ENCODE measurements at regions not wholly inside any gene's neighbourhood (a gene's known extent, or its start where the extent isn't known, plus 50 kb on each side); places are given as distances from the start of the nearest gene placed in this dataset.

GRCh38 chr14:106506881-106507305 is 980.5 kb downstream of the TMEM121 start:
- Mint-ChIP-seq H3K27ac (no peak overlapping the region), H3K4me1 (peaks cover 30% of the 10 kb centered on the region), H3K4me3 (no peak overlapping the region), H3K9me3 (ENCODE audit: insufficient read depth) (no peaks in the 10 kb centered on the region), H3K27me3 (peaks cover 45% of the 10 kb centered on the region)
- 50% methylated on average over 2 of the region's 8 CpGs for WGBS (ENCODE audit: insufficient coverage)
- no peak overlapping the region for H3K27ac ChIP-seq (ENCODE audit: low read length in 2 of 2)
- H3K4me3 ChIP-seq (ENCODE audit: control extremely low read depth in 1 of 5, extremely low read depth in 1 of 5, insufficient read depth in 1 of 5, low read depth in 2 of 5, low read length in 4 of 5) = no peak overlapping the region
- H3K4me2 ChIP-seq (replicated peaks; ENCODE audit: low read depth, low read length, poor library complexity, severe bottlenecking) = peak overlapping the region; percentile 27
- TF ChIP-seq EZH2 (IDR thresholded peaks at IDR 0.05; ENCODE audit: borderline replicate concordance, insufficient read depth, low read depth, low read length, poor library complexity, severe bottlenecking) = no peak
- no peak for TF ChIP-seq CTCF (IDR thresholded peaks at IDR 0.05)
- no peak overlapping the region for H2AFZ ChIP-seq (ENCODE audit: insufficient read depth, low read depth, low read length, poor library complexity, severe bottlenecking)
- H3K79me2 ChIP-seq (ENCODE audit: control insufficient read depth, insufficient read depth, low read length) = no peaks in the 10 kb centered on the region
- ChIA-PET POLR2A (no interaction called here), CTCF (interaction anchor here (1.2 kb wide), 1 partner anchor 13 kb away, joined by 3 read pairs; no protein-coding TSS in a partner anchor)
- H4K20me1 ChIP-seq (ENCODE audit: control insufficient read depth, insufficient read depth, low read length, poor library complexity, severe bottlenecking) = no peaks in the 10 kb centered on the region
- no peaks in the 10 kb centered on the region for H3K36me3 ChIP-seq (replicated peaks in 1 of 2; ENCODE audit: control extremely low read depth in 1 of 2, control insufficient read depth in 1 of 2, extremely low read depth in 1 of 2, insufficient read depth in 2 of 2, low read length in 1 of 2)
- DNase-seq (no peak), ATAC-seq (ENCODE audit: low read depth) (no peak)
- intact Hi-C loops (cut with micrococcal nuclease) = no loop called here
- H3K9ac ChIP-seq (ENCODE audit: low read length) = no peak overlapping the region
- H3K27me3 ChIP-seq (replicated peaks in 1 of 4; ENCODE audit: control extremely low read depth in 1 of 4, control insufficient read depth in 3 of 4, insufficient read depth in 4 of 4, low read length in 3 of 4) = peaks cover 0 to 14% (median 6%) of the 10 kb centered on the region in 4 experiments
- no peaks in the 10 kb centered on the region for H3K9me3 ChIP-seq (ENCODE audit: control extremely low read depth in 1 of 3, control insufficient read depth in 2 of 3, insufficient read depth in 1 of 3, low read length in 2 of 3)
- H3K4me1 ChIP-seq (ENCODE audit: control insufficient read depth in 2 of 2, insufficient read depth in 2 of 2, low read length in 2 of 2) = peaks cover 21 to 38% of the 10 kb centered on the region in 2 donors

- Histone ChIP-seq H2AFZ (ENCODE audit: insufficient read depth, low read depth, low read length, poor library complexity, severe bottlenecking) (no peak overlapping the region), H3K9ac (ENCODE audit: low read length) (no peak overlapping the region), H4K20me1 (ENCODE audit: control insufficient read depth, insufficient read depth, low read length, poor library complexity, severe bottlenecking) (no peaks in the 10 kb centered on the region), H3K4me2 (replicated peaks; ENCODE audit: low read depth, low read length, poor library complexity, severe bottlenecking) (no peak overlapping the region), H3K36me3 (replicated peaks in 1 of 2; ENCODE audit: control extremely low read depth in 1 of 2, control insufficient read depth in 1 of 2, extremely low read depth in 1 of 2, insufficient read depth in 2 of 2, low read length in 1 of 2) (no peaks in the 10 kb centered on the region), H3K27me3 (replicated peaks in 1 of 4; ENCODE audit: control extremely low read depth in 1 of 4, control insufficient read depth in 3 of 4, insufficient read depth in 4 of 4, low read length in 3 of 4) (peaks cover 0 to 14% (median 5%) of the 10 kb centered on the region in 4 experiments), H3K4me1 (ENCODE audit: control insufficient read depth in 2 of 2, insufficient read depth in 2 of 2, low read length in 2 of 2) (peaks cover 21 to 38% of the 10 kb centered on the region in 2 donors), H3K9me3 (ENCODE audit: control extremely low read depth in 1 of 3, control insufficient read depth in 2 of 3, insufficient read depth in 1 of 3, low read length in 2 of 3) (no peaks in the 10 kb centered on the region), H3K27ac (ENCODE audit: low read length in 2 of 2) (no peak overlapping the region), H3K4me3 (ENCODE audit: control extremely low read depth in 1 of 5, extremely low read depth in 1 of 5, insufficient read depth in 1 of 5, low read depth in 2 of 5, low read length in 4 of 5) (no peak overlapping the region), H3K79me2 (ENCODE audit: control insufficient read depth, insufficient read depth, low read length) (no peaks in the 10 kb centered on the region)
- Mint-ChIP-seq H3K9me3 (ENCODE audit: insufficient read depth) (no peaks in the 10 kb centered on the region), H3K27me3 (peaks cover 42% of the 10 kb centered on the region), H3K4me3 (no peak overlapping the region), H3K27ac (no peak overlapping the region), H3K4me1 (peaks cover 30% of the 10 kb centered on the region)
- no peak for TF ChIP-seq CTCF (IDR thresholded peaks at IDR 0.05)
- TF ChIP-seq EZH2 (IDR thresholded peaks at IDR 0.05; ENCODE audit: borderline replicate concordance, insufficient read depth, low read depth, low read length, poor library complexity, severe bottlenecking) = no peak
- 35% methylated on average over 2 of the region's 3 CpGs for WGBS (ENCODE audit: insufficient coverage)
- intact Hi-C loops (cut with micrococcal nuclease) = no loop called here
- CTCF ChIA-PET = interaction anchor here (1.0 to 1.2 kb wide), 3 partner anchors 13 to 71 kb away, joined by 3 to 8 read pairs (median 8); no protein-coding TSS in a partner anchor
- no peak for DNase-seq
- POLR2A ChIA-PET = no interaction called here
- ATAC-seq (ENCODE audit: low read depth) = no peak
Observed at GRCh38 chr14:106507354-106507753, 981.0 kb downstream of the TMEM121 start.
